Esophagus mucosa (tissue), 1 donor: ENCODE measurements at regions not wholly inside any gene's neighbourhood (a gene's known extent, or its start where the extent isn't known, plus 50 kb on each side); places are given as distances from the start of the nearest gene placed in this dataset.

Source experiments
- ATAC-seq: fragments of 200-7000 bp; cut with Tn5 transposase; one replicate; pipeline ENCODE4 v1.9.1; 2020
- donor health status: DM: yes; HTN: yes; CAD: no.

- no peak for ATAC-seq
These were observed 415.2 kb upstream of the OR4E1 start for GRCh38 chr14:22088614-22089342.

GRCh38 chr14:22086131-22086530 lies 412.5 kb upstream of the OR4E1 start:
- ATAC-seq, result no peak

- no peak for ATAC-seq
These were observed 411.0 kb upstream of the OR4E1 start for GRCh38 chr14:22084393-22085281.

GRCh38 chr14:22081337-22081736 lies 407.7 kb upstream of the OR4E1 start:
- no peak for ATAC-seq

GRCh38 chr14:22079766-22080165 lies 406.1 kb upstream of the OR4E1 start:
- ATAC-seq, result no peak

- no peak for ATAC-seq
These were observed 400.2 kb upstream of the OR4E1 start for GRCh38 chr14:22073801-22074200.

- ATAC-seq, result peak; percentile 33
These were observed 397.4 kb upstream of the OR4E1 start for GRCh38 chr14:22071006-22071405.

- peak; percentile 37 for ATAC-seq
These were observed 396.7 kb upstream of the OR4E1 start for GRCh38 chr14:22070119-22070982.

- no peak for ATAC-seq
These were observed 391.7 kb upstream of the OR4E1 start for GRCh38 chr14:22065347-22065746.

GRCh38 chr14:22059201-22059600 lies 385.6 kb upstream of the OR4E1 start:
- ATAC-seq, result no peak

GRCh38 chr14:22052795-22053194 lies 379.2 kb upstream of the OR4E1 start:
- no peak for ATAC-seq

- ATAC-seq, result no peak
These were observed 373.5 kb upstream of the OR4E1 start for GRCh38 chr14:22047115-22047514.

- no peak for ATAC-seq
These were observed 372.4 kb upstream of the OR4E1 start for GRCh38 chr14:22046063-22046462.

- no peak for ATAC-seq
These were observed 370.6 kb upstream of the OR4E1 start for GRCh38 chr14:22044193-22044592.

- ATAC-seq, result no peak
These were observed 367.1 kb upstream of the OR4E1 start for GRCh38 chr14:22040781-22041125.

GRCh38 chr14:22039938-22040780 lies 366.5 kb upstream of the OR4E1 start:
- peak; percentile 37 for ATAC-seq

GRCh38 chr14:22036541-22037239 lies 363.1 kb upstream of the OR4E1 start:
- no peak for ATAC-seq

- peak; percentile 26 for ATAC-seq
These were observed 352.9 kb upstream of the OR4E1 start for GRCh38 chr14:22026527-22026926.

- no peak for ATAC-seq
These were observed 352.3 kb upstream of the OR4E1 start for GRCh38 chr14:22025879-22026278.

GRCh38 chr14:22024137-22024536 lies 350.5 kb upstream of the OR4E1 start:
- no peak for ATAC-seq

- no peak for ATAC-seq
These were observed 345.3 kb upstream of the OR4E1 start for GRCh38 chr14:22018890-22019289.
